Psoas muscle (tissue), 7 donors: ENCODE measurements at regions not wholly inside any gene's neighbourhood (a gene's known extent, or its start where the extent isn't known, plus 50 kb on each side); places are given as distances from the start of the nearest gene placed in this dataset.

Source experiments
- ATAC-seq, 4 donors: fragments of 200-7000 bp; cut with Tn5 transposase; one replicate each; pipeline ENCODE4 v1.9.1; 2020; ENCODE audit warnings: moderate library complexity in 3 of 4, mild to moderate bottlenecking in 2 of 4
- DNase-seq, 2 donors: peaks; one replicate each; pipeline ENCODE4 v3.0.0-alpha.2; 2020
- H3K27ac ChIP-seq: fragments of 200-600 bp; one replicate; pipeline ENCODE4 v1.8.0; 2022
- H3K27me3 ChIP-seq, 3 donors: fragments of 200-600 bp in 1 of 3; one replicate each; pipeline versions ENCODE4 v1.6.1 to v1.8.0; 2013 to 2022; ENCODE audit warnings: low read length in 2 of 3, mild to moderate bottlenecking in 2 of 3, moderate library complexity in 1 of 3; ENCODE audit not compliant: insufficient read depth in 3 of 3
- H3K36me3 ChIP-seq, 2 donors: fragments of 200-600 bp in 1 of 2; one replicate each; pipeline versions ENCODE4 v1.6.1 to v1.8.0; 2013 to 2022; ENCODE audit warnings: low read depth in 1 of 2, mild to moderate bottlenecking in 1 of 2, moderate library complexity in 1 of 2; ENCODE audit not compliant: insufficient read depth in 1 of 2
- H3K4me1 ChIP-seq: fragments of 200-600 bp; one replicate; pipeline ENCODE4 v1.8.0; 2022
- H3K4me3 ChIP-seq: fragments of 200-600 bp; one replicate; pipeline ENCODE4 v1.8.0; 2022; ENCODE audit warnings: mild to moderate bottlenecking
- H3K9me3 ChIP-seq: fragments of 200-600 bp; one replicate; pipeline ENCODE4 v1.8.0; 2022
- WGBS, 3 donors: extraction: QIAGEN DNeasy Blood & Tissue Kit; methylation state at CpG; one replicate each; pipeline versions ENCODE4 v1.1.6 to v1.1.7; 2013; 5-methylcytosine and 5-hydroxymethylcytosine counted together
- intact Hi-C, 2 donors: fragments of 100-400 bp; cut with DNase I; formaldehyde crosslinking; loops; one replicate each; pipeline versions ENCODE4 v1.11.0 to v1.14.2; 2022
- TF ChIP-seq, protein P1 (sequence below): fragments of 200-600 bp; IDR thresholded peaks from one replicate; pipeline ENCODE4 v1.8.0; 2022; ENCODE audit warnings: antibody characterized with exemption
- donor health status: healthy with polysubstance abuse.
- donor health status: DM: no; HTN: no; CAD: no; lungs with moderate emphysema.
- donor health status: Bipolar disorder and iron deficiency.
- donor health status: healthy.
- donor health status: DM: yes; HTN: yes; CAD: no.
- donor health status: DM: no; HTN: no; CAD: no.
- donor health status: DM: yes; HTN: yes; CAD: no.

DNA sequence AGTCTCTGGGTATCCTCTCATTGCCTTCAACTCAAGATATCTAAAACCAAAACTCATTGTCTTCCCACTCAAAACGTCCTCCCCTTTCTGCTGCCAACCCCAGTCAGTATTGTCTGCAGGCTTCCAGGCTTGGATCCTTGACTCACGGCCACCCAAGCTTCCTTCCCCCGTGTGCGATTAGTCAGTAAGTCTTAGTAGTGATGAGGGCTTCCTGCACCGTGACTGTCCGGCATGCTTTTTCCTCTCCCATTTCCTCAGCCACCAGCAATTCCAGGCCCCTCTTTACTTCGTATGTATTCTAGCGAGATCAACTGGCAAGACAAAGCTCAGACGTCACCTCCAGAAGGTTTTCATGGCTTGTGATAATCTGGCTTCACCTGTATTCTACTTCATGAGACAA is 88.6 kb upstream of the DUSP22 start:
- Histone ChIP-seq H3K36me3 (no peaks in the 10 kb centered on the region), H3K27me3 (peaks cover 0 to 9% (median 0%) of the 10 kb centered on the region in 3 donors), H3K27ac (no peak overlapping the region), H3K4me3 (no peak overlapping the region), H3K9me3 (no peaks in the 10 kb centered on the region), H3K4me1 (no peaks in the 10 kb centered on the region)
- TF ChIP-seq, protein P1, sequence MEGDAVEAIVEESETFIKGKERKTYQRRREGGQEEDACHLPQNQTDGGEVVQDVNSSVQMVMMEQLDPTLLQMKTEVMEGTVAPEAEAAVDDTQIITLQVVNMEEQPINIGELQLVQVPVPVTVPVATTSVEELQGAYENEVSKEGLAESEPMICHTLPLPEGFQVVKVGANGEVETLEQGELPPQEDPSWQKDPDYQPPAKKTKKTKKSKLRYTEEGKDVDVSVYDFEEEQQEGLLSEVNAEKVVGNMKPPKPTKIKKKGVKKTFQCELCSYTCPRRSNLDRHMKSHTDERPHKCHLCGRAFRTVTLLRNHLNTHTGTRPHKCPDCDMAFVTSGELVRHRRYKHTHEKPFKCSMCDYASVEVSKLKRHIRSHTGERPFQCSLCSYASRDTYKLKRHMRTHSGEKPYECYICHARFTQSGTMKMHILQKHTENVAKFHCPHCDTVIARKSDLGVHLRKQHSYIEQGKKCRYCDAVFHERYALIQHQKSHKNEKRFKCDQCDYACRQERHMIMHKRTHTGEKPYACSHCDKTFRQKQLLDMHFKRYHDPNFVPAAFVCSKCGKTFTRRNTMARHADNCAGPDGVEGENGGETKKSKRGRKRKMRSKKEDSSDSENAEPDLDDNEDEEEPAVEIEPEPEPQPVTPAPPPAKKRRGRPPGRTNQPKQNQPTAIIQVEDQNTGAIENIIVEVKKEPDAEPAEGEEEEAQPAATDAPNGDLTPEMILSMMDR = no peak
- intact Hi-C loops = no loop called here
- ATAC-seq = no peak
- WGBS, 3 donors = 66 to 75% (median 73%) methylated on average over 9 of the region's 9 CpGs
- DNase-seq = no peak

DNA sequence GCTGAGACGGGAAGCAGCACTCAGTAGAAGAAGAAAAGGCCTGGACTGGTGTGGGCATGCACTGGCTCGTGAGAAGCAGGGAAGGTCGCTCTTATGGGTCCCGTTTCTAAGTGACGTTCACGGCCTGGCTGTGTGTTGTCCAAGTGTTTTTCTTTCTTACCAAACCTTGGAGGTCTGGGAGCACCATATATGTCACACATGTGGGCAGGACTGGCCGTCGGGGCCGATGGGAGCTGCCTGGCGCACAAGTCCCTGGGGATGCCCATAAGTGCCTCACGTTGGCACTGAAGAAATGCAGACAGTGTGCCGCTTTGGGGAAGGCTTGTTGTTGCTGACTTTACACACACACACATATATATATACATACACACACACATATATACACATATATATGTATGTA is 86.0 kb upstream of the DUSP22 start:
- intact Hi-C loops = no loop called here
- ATAC-seq = no peak
- no peak for DNase-seq
- Histone ChIP-seq H3K36me3 (no peaks in the 10 kb centered on the region), H3K4me1 (no peaks in the 10 kb centered on the region), H3K9me3 (no peaks in the 10 kb centered on the region), H3K4me3 (no peak overlapping the region), H3K27me3 (peaks cover 0 to 15% (median 4%) of the 10 kb centered on the region in 3 donors), H3K27ac (no peak overlapping the region)
- WGBS, 3 donors = 69 to 80% (median 76%) methylated on average over 12 of the region's 12 CpGs
- TF ChIP-seq, protein P1 = no peak

GRCh38 chr6:208364-208763 is 83.9 kb upstream of the DUSP22 start:
- 50 to 55% (median 53%) methylated on average over 12 of the region's 12 CpGs for WGBS, 3 donors
- no peak for DNase-seq
- Histone ChIP-seq H3K4me3 (no peak overlapping the region), H3K27ac (no peak overlapping the region), H3K9me3 (no peaks in the 10 kb centered on the region), H3K4me1 (no peaks in the 10 kb centered on the region), H3K36me3 (no peaks in the 10 kb centered on the region), H3K27me3 (peaks cover 0 to 23% (median 4%) of the 10 kb centered on the region in 3 donors)
- ATAC-seq = no peak
- TF ChIP-seq, protein P1 = no peak
- intact Hi-C loops = no loop called here

- H3K27ac ChIP-seq = no peak overlapping the region
- ATAC-seq (no peak), DNase-seq (no peak)
- WGBS, 3 donors = 87 to 92% (median 89%) methylated on average over 7 of the region's 7 CpGs
- no peaks in the 10 kb centered on the region for H3K4me1 ChIP-seq
- no peak overlapping the region for H3K4me3 ChIP-seq
- H3K36me3 ChIP-seq = no peaks in the 10 kb centered on the region
- intact Hi-C loops = no loop called here
- H3K9me3 ChIP-seq = no peaks in the 10 kb centered on the region
- TF ChIP-seq, protein P1 = no peak
- H3K27me3 ChIP-seq = peaks cover 0 to 23% (median 5%) of the 10 kb centered on the region in 3 donors
Observed at GRCh38 chr6:208938-209337, 83.3 kb upstream of the DUSP22 start.

GRCh38 chr6:209432-210103 is 82.7 kb upstream of the DUSP22 start:
- H3K4me1 ChIP-seq = no peaks in the 10 kb centered on the region
- no peaks in the 10 kb centered on the region for H3K9me3 ChIP-seq
- no peak overlapping the region for H3K4me3 ChIP-seq
- ATAC-seq = no peak
- no peak overlapping the region for H3K27ac ChIP-seq
- intact Hi-C loops = no loop called here
- WGBS, 3 donors = 87 to 92% (median 90%) methylated on average over 27 of the region's 27 CpGs
- DNase-seq = no peak
- H3K27me3 ChIP-seq = peaks cover 0 to 23% (median 7%) of the 10 kb centered on the region in 3 donors
- no peaks in the 10 kb centered on the region for H3K36me3 ChIP-seq
- TF ChIP-seq, protein P1 = no peak
